GM19372 (cell line): ENCODE measurements at regions not wholly inside any gene's neighbourhood (a gene's known extent, or its start where the extent isn't known, plus 50 kb on each side); places are given as distances from the start of the nearest gene placed in this dataset.
"Not testable (repeated sequence)": the region's sequence is repeated elsewhere in the genome, so short reads cannot be mapped to it uniquely, and the experiment has no call there.

ENCODE experiments used
- ATAC-seq: cut with Tn5 transposase; IDR thresholded peaks from one replicate; pipeline ENCODE4 v1.9.1; 2021; ENCODE audit warnings: mild to moderate bottlenecking, low read depth, moderate library complexity; ENCODE audit not compliant: unreplicated experiment

DNA sequence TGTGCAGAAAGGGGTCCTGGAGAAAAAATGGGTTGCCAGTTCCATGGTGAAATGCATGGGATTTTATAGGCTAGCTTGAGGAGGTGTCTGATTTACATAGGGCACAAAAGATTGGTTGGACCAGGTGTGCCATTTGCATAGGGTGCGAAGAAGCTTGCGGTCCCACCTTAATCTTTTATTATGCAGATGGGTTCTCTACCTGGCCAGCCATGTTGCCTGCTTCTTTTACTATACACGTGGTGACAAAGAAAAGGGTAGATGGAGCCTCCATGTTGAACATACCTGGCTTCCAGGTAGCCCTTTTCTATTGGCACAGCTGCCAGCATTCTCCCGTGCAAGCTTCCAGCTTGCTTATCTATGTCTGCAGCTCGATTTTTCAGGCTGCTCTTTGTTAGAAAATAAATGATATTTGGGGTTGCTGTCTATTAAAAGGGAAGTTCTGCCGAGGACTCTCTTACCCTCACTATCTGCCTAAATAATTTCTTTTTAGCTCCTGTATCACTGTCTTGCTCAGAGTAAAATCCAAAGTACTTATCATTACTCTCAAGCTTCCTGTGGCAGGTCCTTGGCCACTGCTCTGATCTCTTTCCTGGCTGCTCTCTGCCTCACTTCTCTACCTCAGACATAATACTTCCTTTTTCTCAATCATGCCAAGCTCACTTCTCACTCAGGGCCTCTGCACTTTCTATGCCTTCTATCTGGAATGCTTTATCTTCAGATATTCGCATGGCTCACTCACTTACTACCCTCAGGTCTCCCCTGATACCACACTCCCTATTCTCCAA, 216.0 kb upstream of the DAAM1 start:
- no peak for ATAC-seq

GRCh38 chr14:58977366-58977765, 211.1 kb upstream of the DAAM1 start:
- ATAC-seq: no peak

- ATAC-seq: no peak
Measured at GRCh38 chr14:58978343-58978742, 210.1 kb upstream of the DAAM1 start.

- ATAC-seq: no peak
Measured at GRCh38 chr14:58979325-58979724, 209.1 kb upstream of the DAAM1 start.

GRCh38 chr14:58981840-58982239, 206.6 kb upstream of the DAAM1 start:
- no peak for ATAC-seq

DNA sequence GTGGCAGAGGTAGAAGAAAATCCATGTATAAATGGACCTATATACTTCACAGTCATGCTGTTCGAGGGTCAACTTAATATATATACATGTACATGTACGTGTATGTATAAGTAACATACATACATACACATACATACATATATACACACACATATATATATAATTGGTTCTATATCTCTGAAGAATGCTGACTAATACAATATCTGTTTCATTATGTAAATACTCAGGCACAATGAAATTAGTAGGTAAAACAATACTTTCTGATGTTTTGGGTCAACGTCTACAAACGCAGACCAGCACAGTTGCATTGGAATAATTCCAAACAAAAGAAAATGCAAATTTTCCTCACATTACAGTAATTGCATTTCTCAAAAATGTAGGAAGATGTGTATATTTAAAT, 202.7 kb upstream of the DAAM1 start:
- ATAC-seq: no peak

DNA sequence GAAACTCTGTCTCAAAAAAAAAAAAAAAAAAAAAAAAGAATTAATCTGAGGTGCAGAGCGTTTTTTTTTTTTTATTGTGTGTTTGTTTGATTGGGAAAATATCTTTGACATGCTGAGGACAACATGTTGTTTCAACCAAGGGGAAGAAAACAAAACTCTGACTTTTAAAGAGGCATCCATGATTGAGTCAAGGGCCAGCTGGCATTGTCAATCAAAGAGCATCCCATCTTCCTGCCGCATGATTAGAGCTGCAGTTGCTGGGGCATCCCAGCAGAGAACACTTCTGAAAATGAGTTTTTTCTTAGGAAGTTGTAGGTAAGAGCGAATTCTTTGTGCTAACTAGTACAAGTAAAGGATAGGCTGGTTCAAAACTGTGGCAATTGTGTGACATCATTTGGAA, 200.9 kb upstream of the DAAM1 start:
- no peak for ATAC-seq

DNA sequence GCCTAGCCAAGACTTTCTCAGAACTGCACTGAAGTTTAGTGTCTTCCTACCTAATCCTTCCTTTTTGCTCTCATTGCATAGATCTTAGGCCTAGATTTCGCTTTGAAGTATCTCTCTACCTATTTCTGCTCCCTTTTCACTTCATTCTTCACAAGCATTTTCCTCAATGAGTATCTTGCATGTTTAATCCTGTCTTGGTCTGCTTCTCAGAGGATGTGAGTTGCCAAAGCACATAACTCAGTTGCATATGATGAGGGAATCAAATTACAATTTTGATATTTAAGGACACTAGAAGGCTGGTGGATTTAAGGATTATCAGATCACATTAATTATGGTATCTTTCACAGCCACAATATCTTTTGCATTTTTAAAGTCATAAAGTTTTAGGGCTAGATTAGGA, 195.5 kb upstream of the DAAM1 start:
- no peak for ATAC-seq

DNA sequence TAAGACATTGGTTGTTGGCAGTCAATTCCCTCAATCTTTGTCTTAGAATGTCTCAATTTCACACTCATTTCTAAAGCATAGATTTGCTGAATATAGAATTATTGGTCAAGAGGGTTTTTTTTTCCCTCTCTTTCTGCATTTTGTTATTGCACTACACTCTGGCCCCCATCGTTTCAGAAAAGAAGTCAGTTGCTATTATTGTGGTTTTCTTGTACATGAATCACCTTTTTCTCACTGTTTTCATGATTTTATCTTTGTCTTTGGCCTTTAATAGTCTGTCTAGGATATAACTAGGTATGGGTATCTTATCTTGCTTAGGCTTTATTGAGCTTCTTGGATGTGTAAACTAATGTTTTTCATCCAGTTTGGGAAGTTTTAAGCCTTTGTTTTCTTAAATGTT, 194.3 kb upstream of the DAAM1 start:
- ATAC-seq: no peak

GRCh38 chr14:59004012-59004411, 184.5 kb upstream of the DAAM1 start:
- no peak for ATAC-seq

GRCh38 chr14:59006179-59006578, 182.3 kb upstream of the DAAM1 start:
- not testable (repeated sequence) for ATAC-seq

DNA sequence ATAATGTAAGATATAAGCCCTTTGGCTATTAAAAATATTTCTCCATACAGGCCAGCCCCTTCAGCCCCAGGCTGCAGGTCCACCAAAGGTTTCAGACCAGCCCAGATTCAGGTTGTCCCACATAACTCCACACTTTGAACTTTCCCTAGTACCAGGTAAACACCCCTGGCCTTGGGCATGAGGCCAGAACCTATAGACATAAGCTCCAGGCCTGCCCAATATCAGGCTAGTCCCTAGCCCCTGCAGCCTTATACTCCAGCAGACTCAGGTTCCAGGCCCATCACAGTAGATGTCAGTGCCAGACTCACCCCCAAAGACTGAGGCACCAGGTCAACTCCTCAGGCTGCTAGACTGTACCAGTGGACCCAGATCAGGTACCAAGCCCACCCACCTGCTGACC, 178.5 kb upstream of the DAAM1 start:
- no peak for ATAC-seq

- ATAC-seq: no peak
Measured at GRCh38 chr14:59013672-59014298, 174.7 kb upstream of the DAAM1 start.

GRCh38 chr14:59015482-59015881, 173.0 kb upstream of the DAAM1 start:
- no peak for ATAC-seq

DNA sequence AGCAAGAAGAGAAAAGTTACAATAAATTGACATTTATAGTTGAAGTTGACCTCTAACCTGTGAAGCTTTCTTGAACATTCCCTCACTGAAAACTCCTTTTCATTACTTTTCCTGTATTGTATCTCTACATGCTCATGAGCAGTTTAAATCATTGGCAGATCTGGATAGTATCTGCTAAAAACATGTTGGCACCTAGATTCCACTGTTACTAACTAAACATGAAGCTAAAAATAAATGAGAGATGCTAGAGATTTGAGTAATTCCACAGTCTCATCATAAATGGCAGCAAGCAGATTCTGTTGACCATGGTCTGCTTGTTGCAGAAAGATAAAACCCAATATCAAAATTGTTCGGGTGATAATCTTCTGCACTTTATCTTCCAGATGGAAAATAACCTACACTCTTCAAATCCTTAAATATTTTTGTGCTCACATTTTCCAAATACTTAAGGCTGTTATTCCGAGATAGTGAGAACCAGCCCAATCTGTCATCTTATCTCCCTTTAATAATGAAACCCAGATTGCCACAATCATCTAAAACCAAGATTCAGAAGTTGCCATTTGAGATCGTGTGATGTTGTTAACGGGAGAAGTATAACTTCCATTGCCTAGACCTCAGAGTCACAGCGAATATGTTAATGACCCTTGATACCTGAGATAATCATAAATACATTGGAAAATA, 171.0 kb upstream of the DAAM1 start:
- no peak for ATAC-seq

DNA sequence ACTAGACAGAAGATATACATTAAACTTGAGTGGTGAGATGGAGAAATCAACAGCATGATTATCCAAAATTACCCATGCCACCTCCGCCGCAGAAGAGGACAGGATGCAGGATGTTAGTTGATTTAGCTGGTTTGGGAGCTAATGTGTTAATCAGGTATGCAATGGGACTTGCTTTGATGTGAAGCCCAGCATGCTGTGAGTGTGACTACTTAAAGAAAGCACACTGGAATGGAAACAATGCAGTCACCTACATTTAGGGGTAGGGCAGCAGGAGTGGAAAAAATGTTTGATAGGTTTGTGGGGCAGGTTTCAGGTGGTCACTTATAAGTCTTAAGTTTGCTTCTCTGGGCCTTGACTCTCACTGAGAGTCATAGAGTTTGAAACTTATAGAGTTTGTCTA, 170.0 kb upstream of the DAAM1 start:
- no peak for ATAC-seq

- ATAC-seq: no peak
Measured at GRCh38 chr14:59018978-59019377, 169.5 kb upstream of the DAAM1 start.

DNA sequence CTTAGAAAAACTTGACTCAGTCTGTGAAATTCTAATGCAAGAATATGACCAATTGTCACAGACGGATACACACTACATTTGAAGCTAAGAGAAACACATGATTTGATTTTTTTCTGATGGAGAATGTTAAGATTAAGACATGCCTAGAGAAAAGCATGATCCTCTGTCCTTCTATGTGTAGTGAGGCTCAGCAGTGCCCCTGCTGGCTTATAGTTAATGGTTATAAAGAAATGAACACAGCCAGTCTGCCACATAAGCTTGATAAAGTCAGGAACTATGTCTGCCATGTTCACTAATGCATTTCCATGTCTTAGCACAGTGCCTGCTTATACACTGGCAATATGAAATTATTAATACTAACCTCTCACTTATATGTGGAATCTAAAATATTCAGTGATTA, 168.1 kb upstream of the DAAM1 start:
- ATAC-seq: no peak

GRCh38 chr14:59022144-59022543, 166.3 kb upstream of the DAAM1 start:
- no peak for ATAC-seq

GRCh38 chr14:59026081-59026480, 162.4 kb upstream of the DAAM1 start:
- ATAC-seq: no peak

DNA sequence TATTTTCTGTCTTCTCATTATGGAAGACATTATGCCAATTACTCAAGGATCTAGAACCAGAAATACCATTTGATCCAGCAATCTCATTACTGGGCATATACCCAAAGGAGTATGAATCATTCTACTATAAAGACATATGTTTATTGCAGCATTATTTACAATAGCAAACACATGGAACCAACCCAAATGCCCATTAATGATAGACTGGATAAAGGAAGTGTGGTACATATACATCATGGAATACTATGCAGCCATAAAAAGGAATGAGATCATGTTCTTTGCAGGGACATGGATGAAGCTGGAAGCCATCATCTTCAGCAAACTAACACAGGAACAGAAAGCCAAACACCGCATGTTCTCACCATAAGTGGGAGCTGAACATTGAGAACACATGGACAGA, 161.8 kb upstream of the DAAM1 start:
- ATAC-seq: not testable (repeated sequence)
